Type B pancreatic cell (in vitro differentiated cells): ENCODE measurements at regions not wholly inside any gene's neighbourhood (a gene's known extent, or its start where the extent isn't known, plus 50 kb on each side); places are given as distances from the start of the nearest gene placed in this dataset.

Source experiments
- DNase-seq: peaks from one replicate; pipeline ENCODE4 v3.0.0; 2021; ENCODE audit warnings: mixed read lengths; ENCODE audit not compliant: unreplicated experiment; ENCODE audit errors: extremely low spot score
- H3K27ac Mint-ChIP-seq: 2 replicates; pipeline ENCODE4 v1.8.0; 2021; ENCODE audit warnings: mild to moderate bottlenecking, mixed read lengths
- H3K27me3 Mint-ChIP-seq: 2 replicates; pipeline ENCODE4 v1.8.0; 2021; ENCODE audit warnings: mixed read lengths
- H3K36me3 Mint-ChIP-seq: 2 replicates; pipeline ENCODE4 v1.8.0; 2021; ENCODE audit warnings: mixed read lengths
- H3K4me1 Mint-ChIP-seq: one replicate; pipeline ENCODE4 v1.8.0; 2021; ENCODE audit warnings: mixed read lengths; ENCODE audit not compliant: unreplicated experiment
- H3K4me3 Mint-ChIP-seq: 2 replicates; pipeline ENCODE4 v1.8.0; 2021; ENCODE audit warnings: mild to moderate bottlenecking, mixed read lengths
- H3K9me3 Mint-ChIP-seq: 2 replicates; pipeline ENCODE4 v1.8.0; 2021; ENCODE audit warnings: mixed read lengths
- CTCF ChIP-seq: fragments of 200-600 bp; sonication (generic); conservative IDR thresholded peaks from 2 replicates; pipeline ENCODE4 v1.5.0; 2021; ENCODE audit warnings: antibody characterized with exemption, mild to moderate bottlenecking

DNA sequence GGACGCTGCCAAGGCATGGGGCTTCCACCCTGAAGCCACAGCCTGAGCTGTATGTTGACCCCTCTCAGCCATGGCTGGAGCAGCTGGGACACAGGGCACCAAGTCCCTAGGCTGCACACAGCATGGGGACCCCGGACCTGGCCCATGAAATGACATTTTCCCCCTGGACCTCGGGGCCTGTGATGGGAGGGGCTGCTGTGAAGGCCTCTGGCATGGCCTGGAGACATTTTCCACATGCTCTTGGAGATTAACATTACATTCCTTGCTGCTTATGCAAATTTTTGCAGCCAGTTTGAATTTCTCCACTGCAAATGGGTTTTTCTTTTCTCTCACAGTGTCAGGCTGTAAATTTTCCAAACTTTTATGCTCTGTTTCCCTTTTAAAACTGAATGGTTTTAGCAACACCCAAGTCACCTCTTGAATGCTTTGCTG is 463.6 kb downstream of the ZWINT start:
- Mint-ChIP-seq H3K27me3 (no peaks in the 10 kb centered on the region), H3K4me3 (no peak overlapping the region), H3K9me3 (no peaks in the 10 kb centered on the region), H3K4me1 (no peaks in the 10 kb centered on the region), H3K36me3 (no peaks in the 10 kb centered on the region), H3K27ac (no peak overlapping the region)
- no peak for DNase-seq
- TF ChIP-seq CTCF = no peak

DNA sequence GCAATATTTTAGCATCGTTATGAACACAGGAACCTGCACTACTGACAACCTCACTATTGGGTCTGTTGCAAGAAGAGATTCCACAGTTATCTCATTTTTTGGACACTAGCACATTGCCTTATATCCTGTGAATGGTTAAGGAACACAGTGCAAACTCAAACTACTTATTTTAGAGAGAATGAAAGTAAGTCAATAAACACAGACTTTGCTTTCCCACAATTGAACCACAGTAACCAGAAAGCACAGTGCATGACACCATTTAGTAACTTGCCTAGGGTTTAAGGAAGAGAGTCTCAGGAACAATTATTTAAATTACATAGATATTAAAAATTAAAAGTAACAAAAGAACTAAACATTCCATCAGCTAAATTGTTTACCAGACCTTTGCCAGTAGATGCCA is 468.8 kb downstream of the ZWINT start:
- H3K4me3 Mint-ChIP-seq = no peak overlapping the region
- no peak for TF ChIP-seq CTCF
- no peaks in the 10 kb centered on the region for H3K27me3 Mint-ChIP-seq
- no peak overlapping the region for H3K27ac Mint-ChIP-seq
- no peaks in the 10 kb centered on the region for H3K9me3 Mint-ChIP-seq
- H3K4me1 Mint-ChIP-seq = no peaks in the 10 kb centered on the region
- no peak for DNase-seq
- H3K36me3 Mint-ChIP-seq = no peaks in the 10 kb centered on the region

DNA sequence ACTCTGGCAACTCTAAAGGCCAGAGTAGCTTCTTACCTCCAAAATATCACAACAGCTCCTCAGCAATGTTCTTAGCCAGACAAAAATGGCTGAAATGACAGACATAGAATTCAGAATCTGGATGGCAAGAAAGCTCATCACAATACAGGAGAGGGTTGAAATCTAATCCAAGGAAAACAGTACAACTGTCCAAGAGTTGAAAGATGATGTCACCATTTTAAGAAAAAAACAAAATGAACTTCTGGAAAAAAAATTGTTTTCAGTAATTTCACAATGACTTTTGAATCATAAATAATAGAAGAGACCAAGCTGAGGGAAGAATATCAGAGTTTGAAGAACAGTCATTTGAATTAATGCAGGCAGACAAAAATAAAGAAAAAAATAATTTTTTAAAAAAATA is 479.5 kb downstream of the ZWINT start:
- Mint-ChIP-seq H3K9me3 (no peaks in the 10 kb centered on the region), H3K27me3 (no peaks in the 10 kb centered on the region), H3K4me3 (no peak overlapping the region), H3K36me3 (no peaks in the 10 kb centered on the region), H3K27ac (no peak overlapping the region), H3K4me1 (no peaks in the 10 kb centered on the region)
- no peak for DNase-seq
- no peak for TF ChIP-seq CTCF

- Mint-ChIP-seq H3K27me3 (no peaks in the 10 kb centered on the region), H3K9me3 (no peaks in the 10 kb centered on the region), H3K36me3 (no peaks in the 10 kb centered on the region), H3K4me3 (no peak overlapping the region), H3K4me1 (no peaks in the 10 kb centered on the region), H3K27ac (no peak overlapping the region)
- no peak for DNase-seq
- TF ChIP-seq CTCF = no peak
Observed at GRCh38 chr10:55873485-55873884, 487.6 kb downstream of the ZWINT start.

GRCh38 chr10:55870186-55870585 is 490.9 kb downstream of the ZWINT start:
- Mint-ChIP-seq H3K4me1 (no peaks in the 10 kb centered on the region), H3K27me3 (no peaks in the 10 kb centered on the region), H3K4me3 (no peak overlapping the region), H3K9me3 (no peaks in the 10 kb centered on the region), H3K27ac (no peak overlapping the region), H3K36me3 (no peaks in the 10 kb centered on the region)
- DNase-seq = no peak
- no peak for TF ChIP-seq CTCF

GRCh38 chr10:55867848-55868247 is 493.2 kb downstream of the ZWINT start:
- Mint-ChIP-seq H3K9me3 (no peaks in the 10 kb centered on the region), H3K4me3 (no peak overlapping the region), H3K4me1 (no peaks in the 10 kb centered on the region), H3K27ac (no peak overlapping the region), H3K36me3 (no peaks in the 10 kb centered on the region), H3K27me3 (no peaks in the 10 kb centered on the region)
- no peak for DNase-seq
- no peak for TF ChIP-seq CTCF
